ENCODE measurements at regions not wholly inside any gene's neighbourhood (a gene's known extent, or its start where the extent isn't known, plus 50 kb on each side); places are given as distances from the start of the nearest gene placed in this dataset.

- no peak for DNase-seq
These were observed 73.9 kb downstream of the WNT5A start for GRCh38 chr3:55413236-55413635.

- no peak for DNase-seq
These were observed 74.6 kb downstream of the WNT5A start for GRCh38 chr3:55412545-55412944.

GRCh38 chr3:55409806-55410205, 77.3 kb downstream of the WNT5A start:
- DNase-seq: no peak

- DNase-seq: no peak
These were observed 78.8 kb downstream of the WNT5A start for GRCh38 chr3:55408193-55408826.

GRCh38 chr3:55407426-55407820, 79.7 kb downstream of the WNT5A start:
- no peak for DNase-seq

DNA sequence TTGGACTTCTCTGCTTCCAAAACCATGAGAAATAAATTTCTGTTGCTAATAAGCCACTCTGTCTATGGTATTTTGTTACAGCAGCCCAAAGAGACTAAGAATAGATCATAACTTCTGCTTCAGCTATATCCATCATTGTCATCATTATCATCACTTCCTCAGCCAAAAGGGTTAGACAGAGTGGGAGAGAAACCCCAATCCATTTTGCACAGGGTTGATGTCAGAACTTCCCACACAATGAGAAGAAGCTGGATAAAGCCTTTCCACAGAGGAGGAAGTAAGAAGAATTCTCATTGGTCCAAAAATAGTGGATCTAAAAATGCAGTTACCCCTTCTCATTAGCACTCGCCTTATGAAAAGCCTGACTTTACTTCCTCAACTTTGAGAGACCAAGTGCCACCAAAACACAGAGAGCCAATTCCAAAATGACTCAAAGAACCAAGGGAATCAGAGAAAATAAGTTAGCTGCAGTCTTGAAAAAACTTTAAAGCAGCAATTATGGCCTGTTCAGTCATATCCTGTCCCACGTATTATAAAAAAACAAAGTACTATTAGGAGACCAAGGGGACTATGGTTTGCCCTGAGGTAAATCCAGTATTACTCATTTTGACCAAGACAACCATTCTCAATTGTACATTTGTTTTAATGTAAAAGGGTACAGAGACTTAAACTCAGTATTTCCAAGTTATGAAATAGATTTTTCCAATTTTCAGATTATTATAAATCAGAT, 80.2 kb downstream of the WNT5A start:
- DNase-seq: no peak

DNA sequence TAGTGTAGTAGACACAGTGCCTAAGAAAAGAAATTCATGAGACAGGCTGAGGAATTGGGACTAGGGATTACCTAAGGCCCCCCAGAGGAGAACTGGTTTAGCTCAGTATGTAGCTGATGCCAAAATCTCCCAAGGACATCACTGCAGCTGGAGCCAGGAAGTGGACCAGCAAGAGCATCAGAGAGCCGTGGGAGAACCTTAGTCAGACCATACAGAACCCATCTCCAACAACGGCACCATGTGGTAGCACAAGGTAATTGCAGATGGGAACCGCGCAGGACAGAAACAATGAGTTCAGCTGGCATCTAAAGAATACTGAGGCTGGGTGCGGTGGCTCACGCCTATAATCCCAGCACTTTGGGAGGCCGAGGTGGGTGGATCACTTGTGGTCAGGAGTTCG, 81.7 kb downstream of the WNT5A start:
- DNase-seq: no peak

DNA sequence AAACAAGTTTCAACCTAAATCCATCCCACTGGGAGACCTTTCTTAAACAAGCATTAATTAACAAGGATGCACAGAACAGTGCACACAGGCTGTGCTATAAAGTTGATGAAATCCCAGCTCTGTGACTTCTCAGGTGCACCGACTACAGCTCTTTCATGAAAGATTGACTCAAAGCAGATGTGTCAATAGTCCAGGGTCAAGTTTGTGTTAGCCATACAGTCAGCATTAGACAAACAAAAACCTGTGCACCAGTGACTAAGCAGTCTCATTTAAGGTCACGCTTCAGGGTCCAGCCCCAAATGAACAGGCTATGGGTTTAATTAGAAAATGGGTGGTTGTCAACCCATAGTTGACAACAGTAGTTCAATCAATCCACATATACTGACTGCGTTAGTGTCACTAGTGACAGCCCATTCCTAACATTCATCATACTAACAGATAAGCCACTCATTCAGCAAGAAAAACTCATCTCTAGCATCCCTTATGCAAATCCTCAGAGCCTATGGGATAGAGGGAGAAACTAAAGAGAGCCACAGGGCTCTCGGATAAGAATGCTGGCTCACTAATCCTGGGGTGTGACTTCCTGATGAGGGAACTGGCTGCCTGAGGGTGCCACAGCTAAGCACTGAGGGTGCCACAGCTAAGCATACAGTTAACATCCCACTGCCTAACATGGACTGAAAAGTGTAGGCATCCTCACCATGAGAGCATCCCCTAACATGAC, 84.1 kb downstream of the WNT5A start:
- DNase-seq: no peak

GRCh38 chr3:55380561-55380960, 106.5 kb downstream of the WNT5A start:
- DNase-seq: no peak

DNA sequence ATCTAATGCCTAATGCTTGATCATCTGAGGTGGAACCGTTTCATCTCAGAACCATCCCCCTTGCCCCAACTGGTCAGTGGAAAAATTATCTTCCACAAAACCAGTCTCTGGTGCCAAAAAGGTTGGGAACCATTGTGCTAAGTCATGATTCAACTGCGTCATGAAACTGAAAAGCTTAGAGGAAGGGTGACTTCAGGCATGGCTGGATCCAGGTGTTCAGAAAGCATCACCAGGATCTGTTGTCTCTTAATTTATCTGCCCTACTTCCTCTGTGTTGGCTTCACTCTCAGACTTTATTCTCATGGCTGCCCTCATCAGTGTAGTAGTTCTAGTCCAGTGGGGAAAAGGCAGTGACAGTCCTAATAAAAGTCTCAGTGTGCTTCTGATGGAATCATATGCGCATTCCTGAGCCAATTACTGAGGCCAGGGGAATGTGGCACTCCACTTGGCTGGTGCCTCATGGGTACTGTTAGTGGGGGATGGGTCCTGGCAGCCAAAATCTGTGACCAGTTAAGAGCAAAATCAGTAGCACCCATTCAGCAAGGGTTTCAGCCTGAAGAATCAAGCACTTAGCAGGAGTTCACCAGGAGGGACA, 110.3 kb downstream of the WNT5A start:
- DNase-seq: no peak

DNA sequence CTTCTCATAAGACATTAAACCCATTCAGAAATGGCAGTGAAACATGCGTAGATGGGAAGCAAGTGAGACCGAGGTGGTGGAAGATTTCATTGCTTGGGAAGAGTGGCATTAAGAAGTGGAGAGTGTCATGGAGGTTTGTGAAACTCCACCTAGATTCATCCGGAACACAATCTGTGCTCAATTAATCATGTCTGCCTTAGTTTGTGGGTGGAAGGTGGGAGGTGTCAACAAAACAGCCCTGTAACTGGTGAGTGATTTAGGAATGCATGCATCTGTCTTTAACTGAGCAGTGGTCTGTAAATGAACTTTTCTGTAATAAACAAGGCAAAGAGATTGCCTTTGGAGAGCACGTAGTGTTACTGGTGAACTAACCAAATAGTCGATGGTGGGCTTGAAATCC, 113.7 kb downstream of the WNT5A start:
- DNase-seq: no peak

- DNase-seq: no peak
These were observed 116.8 kb downstream of the WNT5A start for GRCh38 chr3:55370272-55370671.

DNA sequence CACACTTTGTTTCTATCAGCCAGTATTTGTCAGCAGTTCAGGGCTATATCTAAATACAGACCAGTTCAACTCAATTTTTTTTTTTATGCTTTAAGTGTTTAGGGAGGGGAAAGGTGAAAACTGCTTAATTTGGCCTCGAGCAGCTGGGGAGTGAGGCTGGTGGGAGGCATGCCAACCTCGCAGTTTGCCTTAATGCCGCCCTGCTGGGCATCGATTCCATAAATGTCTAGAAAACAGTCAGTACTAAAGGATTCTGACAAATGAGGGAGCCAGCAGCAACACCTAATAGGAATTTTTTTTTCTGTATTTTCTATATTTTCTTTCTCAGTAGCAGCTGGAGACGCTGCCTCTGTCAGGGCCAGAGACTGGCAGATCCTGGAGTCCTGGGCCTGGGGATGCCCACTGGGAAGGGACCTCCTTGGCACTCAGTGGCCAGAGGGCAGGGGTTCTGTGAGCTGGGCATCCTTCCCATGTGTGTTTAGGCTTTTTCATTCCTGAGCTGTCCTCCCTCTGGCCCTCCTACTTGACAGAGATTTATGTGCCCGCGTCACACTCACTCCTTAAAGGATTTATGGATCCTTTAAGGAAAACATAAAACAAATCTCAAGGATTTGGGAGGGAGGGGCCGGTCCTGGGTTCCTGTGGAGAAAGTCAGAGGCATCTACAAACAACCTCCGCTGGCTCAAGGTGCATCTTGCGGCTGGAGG, 117.8 kb downstream of the WNT5A start:
- DNase-seq: no peak

DNA sequence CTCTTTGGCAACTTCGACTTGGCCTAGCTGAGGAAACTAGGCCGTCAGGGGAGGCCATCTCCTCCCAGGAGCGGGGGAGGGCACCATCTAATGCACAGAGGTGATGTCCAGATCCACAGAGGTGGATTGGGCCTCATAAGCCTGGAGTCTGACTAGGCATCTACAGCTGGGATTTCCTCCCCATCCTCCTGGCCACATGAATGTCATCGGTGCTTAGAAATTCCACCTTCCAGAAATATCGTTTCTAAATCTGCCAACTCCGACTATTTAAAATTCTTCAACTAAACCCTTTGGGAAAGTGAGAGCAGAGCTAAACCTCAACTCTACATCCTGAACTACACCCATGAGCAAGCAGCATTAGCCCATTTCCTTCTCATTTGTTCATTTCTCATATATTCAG, 118.7 kb downstream of the WNT5A start:
- no peak for DNase-seq

DNA sequence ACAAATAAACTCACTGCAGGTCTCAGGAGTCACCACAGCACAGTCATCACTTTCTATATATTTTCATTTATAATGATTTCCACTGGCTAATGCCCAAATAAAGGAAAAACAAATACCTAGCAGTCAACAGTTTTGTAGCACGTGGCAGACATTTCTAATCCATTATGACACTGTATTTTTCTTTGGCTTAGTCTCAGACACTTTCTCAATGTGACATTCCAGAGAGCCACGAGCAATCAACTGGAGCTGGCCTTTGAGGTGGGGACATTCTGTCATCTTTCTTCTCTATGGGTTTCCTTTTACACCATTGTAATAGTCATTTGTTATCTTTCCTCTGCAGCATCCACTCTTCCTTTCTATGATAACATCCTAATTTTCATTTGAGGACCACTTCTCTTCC, 119.7 kb downstream of the WNT5A start:
- no peak for DNase-seq

DNA sequence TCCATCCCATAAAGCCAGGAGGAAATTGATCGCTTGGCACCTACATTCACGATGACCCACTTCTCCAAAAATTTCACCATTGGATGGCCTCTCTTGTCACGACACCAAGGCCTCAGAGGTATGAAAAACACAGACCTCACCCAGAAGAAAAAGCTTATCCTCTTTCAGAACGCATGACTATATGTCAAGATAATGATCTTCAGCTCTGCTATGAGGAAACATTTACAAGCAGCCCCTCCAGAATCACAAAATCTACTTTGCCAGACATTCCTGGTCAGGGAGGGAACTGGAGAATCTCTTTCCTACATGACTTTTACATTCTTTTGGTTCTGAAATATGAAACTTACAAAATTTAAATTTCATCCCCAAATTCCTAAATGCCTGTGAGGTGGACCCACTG, 122.7 kb downstream of the WNT5A start:
- DNase-seq: no peak

GRCh38 chr3:55362210-55362960, 124.7 kb downstream of the WNT5A start:
- DNase-seq: no peak

DNA sequence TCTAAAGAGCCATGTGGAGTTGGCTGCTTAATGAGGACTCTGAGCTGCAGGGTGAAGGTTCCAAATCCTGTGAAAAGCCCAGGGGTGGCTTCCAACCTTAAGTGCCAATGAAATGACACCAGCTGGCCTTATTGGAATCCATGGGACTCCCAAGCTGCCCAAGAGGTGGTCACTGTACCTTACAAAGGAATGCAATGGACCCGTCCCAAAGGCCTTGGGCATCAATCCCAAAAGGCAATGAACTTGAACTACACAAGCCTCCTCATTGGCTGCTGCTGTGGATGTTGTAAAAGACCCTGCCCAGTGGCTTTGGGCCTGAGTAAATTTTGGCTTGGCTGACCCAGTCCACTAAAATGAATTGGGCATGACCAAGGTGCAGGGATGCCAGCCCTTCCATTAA, 129.3 kb downstream of the WNT5A start:
- DNase-seq: no peak

DNA sequence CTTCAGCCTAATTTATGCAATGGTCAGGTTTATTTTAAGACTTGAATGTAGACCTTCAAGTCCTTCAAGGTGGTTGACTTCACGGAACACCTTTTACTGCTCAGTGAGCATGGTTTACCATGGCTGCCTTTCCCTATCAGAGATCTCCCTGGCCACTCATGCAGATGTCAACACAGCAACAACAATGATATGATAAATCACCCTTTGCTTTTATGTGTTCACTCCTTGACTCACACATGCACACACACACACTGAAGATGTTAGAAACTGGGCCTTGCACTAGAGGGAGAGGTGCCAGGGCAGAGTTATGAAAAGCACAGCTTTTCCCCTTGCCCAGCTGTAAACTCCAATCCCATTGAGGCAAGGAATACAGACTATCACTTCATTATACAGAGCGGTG, 134.4 kb downstream of the WNT5A start:
- no peak for DNase-seq

DNA sequence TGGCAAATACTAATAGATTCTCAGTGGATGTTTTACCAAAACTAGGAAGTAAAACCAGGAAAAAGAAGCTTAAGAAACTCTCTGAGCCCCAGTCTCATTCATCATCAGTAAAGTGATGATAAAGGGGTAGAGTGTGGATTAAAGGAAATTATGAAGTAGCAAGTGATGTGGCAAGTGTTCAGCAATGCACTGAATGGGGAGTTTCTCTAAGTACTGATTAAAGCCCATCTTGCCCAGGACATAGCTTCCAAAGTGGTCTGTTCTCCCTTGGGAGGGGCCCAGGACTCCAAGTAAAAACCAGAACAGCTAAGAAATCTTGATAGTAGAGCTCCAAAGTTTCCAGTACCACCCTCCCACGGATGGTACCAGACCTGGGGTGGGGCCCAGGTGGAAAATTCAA, 137.3 kb downstream of the WNT5A start:
- DNase-seq: no peak

GRCh38 chr3:55343486-55344357, 143.4 kb downstream of the WNT5A start:
- DNase-seq: no peak
